22Rv1 (cell line): ENCODE measurements at regions not wholly inside any gene's neighbourhood (a gene's known extent, or its start where the extent isn't known, plus 50 kb on each side); places are given as distances from the start of the nearest gene placed in this dataset.

Experiments
- CTCF ChIP-seq: fragments of 450-650 bp; IDR thresholded peaks from 2 replicates; pipeline ENCODE4 v1.5.1; 2017; ENCODE audit warnings: mild to moderate bottlenecking
- ZFX ChIP-seq: fragments of 450-650 bp; IDR thresholded peaks from 2 replicates; pipeline ENCODE4 v1.6.1; 2017; ENCODE audit warnings: antibody characterized with exemption, borderline replicate concordance

GRCh38 chr10:55631071-55631654, 729.9 kb downstream of the ZWINT start:
- peak; percentile 72 for TF ChIP-seq CTCF
- no peak for TF ChIP-seq ZFX
